Stimulated activated CD4-positive, alpha-beta T cell treated with anti-CD3 and anti-CD28 coated beads, TNF-alpha, amount 100 ng/mL, for 24 hours (primary cell): ENCODE measurements at regions not wholly inside any gene's neighbourhood (a gene's known extent, or its start where the extent isn't known, plus 50 kb on each side); places are given as distances from the start of the nearest gene placed in this dataset.
"Not testable (repeated sequence)": the region's sequence is repeated elsewhere in the genome, so short reads cannot be mapped to it uniquely, and the experiment has no call there.

Experiments
- DNase-seq, 3 experiments: peaks; one replicate each; pipeline ENCODE4 v3.0.0-alpha.2; 2020; ENCODE audit warnings: low read depth in 3 of 3

GRCh38 chr10:27344568-27345454 is 104.2 kb upstream of the ACBD5 start:
- DNase-seq = no peak

DNA sequence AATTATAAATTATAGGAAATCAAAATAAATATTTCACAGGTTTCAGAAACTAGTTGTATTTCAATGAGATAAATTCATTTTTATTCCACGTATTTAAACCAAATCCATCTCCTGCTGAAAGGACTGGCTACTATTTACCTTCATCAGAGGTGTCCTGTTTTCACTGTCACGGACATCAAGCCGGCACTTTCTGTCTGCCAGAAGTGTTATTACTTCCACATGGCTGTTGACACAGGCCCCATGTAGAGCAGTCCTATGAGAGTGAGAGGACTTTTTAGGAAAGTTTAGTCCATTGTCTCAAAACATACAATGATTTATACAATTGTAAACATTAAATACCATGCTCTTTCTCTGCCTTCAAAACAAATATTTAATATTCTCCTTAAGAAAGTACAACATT is 100.4 kb upstream of the ACBD5 start:
- no peak for DNase-seq

DNA sequence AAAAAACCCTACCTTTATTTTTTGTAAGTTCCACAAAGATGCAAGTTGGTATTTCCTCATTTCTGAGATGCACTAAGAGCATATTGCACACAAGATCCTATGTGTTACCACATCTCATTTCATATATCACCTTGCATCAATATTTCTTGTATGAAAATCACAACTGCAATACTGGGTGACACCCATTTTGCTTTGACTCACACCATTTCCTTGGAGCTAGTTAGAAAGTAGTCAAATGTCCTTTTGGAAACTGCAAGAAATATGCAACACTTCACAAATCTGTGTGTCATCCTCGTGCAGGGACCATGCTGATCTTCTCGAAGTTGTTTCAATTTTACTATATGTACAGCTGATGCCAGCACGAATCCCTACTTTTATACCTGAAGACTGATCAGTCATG is 94.6 kb upstream of the ACBD5 start:
- DNase-seq = not testable (repeated sequence)

DNA sequence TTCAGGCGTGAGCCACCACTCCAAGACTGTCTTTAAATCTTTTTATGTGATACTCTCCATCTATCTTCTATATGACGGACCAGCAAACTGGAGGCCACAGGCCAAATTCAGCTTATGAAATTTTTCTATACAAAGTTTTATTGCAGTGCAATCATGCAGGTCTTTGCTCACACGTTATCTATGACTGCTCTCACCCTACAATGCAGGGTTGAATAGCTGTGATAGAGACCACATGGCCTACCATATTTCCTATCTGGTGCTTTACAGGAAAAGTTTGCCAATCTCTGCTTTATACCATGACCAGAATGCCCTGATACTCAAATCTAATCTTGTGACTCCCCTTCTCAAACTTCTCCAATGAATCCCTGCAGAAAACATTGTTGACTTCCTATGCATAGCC is 89.5 kb upstream of the ACBD5 start:
- no peak for DNase-seq

DNA sequence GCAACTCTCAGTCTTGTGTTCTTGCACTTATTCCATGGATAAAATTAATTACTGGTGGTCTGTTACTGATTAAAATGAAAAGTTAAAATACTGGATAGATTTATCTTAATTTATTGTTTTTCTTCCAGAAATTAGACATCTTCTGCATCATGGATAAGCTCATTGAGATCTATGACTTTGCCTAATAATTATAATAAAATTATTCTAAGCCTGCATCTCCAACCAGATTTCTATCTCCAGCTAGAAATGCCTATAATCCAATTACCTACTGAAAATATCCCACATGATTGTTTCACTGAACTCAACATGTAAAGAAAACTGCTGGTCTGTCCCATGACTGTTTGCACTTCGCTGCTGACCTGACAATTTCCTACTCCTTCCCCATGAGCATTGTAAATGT is 88.3 kb upstream of the ACBD5 start:
- DNase-seq = no peak

- DNase-seq = not testable (repeated sequence)
These were observed 86.2 kb upstream of the ACBD5 start for GRCh38 chr10:27326748-27327147.

DNA sequence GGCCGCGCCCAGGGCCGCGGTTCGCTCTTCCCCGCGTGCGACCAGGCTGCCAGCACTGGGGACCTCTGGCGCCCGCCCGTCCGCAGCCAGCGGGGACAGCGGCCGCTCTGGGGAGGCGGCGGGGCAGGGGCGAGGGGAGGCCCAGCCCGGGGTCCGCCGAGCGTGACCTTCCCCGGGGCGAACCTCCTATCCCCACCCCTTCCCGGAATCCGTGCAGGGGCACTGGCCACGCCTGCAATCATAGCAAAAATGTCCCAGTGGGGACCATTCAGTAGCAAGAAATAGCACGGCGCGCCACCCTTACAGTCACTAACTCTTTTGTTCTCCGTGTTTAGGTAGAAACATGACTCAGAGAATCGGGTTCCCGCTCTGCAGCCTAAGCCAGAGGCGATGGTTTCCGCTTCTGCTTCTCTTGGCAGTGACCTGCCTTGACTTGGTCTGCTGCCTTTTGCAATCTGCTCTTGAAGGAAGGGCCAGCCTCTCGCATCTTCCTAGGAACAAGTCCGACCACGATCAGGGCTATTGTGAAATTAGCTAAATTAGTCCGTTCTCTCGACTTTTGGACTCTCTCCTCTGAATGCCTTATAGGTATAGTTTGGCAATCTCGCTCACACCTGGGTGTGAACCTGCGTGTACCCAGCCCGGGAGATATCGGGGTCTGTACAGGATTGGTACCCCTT is 79.3 kb upstream of the ACBD5 start:
- peak in 1 of 3 experiments; percentile 38 for DNase-seq

GRCh38 chr10:27319139-27319538 is 78.5 kb upstream of the ACBD5 start:
- not testable (repeated sequence) for DNase-seq

- not testable (repeated sequence) for DNase-seq
These were observed 74.5 kb upstream of the ACBD5 start for GRCh38 chr10:27315082-27315481.

GRCh38 chr10:27313586-27313985 is 73.0 kb upstream of the ACBD5 start:
- DNase-seq = not testable (repeated sequence)

GRCh38 chr10:27312854-27313253 is 72.3 kb upstream of the ACBD5 start:
- DNase-seq = no peak

DNA sequence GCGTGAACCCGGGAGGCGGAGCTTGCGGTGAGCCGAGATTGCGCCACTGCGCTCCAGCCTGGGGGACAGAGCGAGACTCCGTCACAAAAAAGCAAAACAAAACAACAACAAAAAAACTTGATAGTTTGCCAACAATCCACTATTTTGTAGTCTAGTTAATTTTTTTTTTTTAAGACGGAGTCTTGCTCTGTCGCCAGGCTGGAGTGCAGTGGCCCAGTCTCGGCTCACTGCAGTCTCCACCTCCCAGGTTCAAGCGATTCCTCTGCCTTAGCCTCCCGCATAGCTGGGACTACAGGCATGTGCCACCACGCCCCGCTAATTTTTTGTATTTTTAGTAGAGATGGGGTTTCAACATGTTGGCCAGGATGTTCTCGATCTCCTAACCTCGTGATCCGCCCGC is 71.2 kb upstream of the ACBD5 start:
- not testable (repeated sequence) for DNase-seq

DNA sequence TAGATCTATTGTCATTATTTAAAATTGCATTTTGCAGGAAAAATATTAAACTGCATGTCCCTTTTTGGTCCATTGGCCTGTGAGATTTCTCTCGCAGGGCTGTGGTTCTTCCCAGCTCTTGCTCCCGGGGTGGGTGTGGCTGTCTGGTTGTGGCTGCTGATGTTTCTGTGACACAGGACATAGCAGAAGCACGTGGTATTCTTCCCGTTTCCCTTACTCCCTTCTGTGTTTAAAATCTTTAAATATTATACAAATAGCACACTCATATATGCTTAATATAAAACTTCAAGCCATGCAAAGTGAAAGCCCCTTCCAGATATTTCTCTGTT is 57.9 kb upstream of the ACBD5 start:
- not testable (repeated sequence) for DNase-seq

- no peak for DNase-seq
These were observed 57.4 kb upstream of the ACBD5 start for GRCh38 chr10:27297844-27298521.

- not testable (repeated sequence) for DNase-seq
These were observed 55.7 kb upstream of the ACBD5 start for GRCh38 chr10:27296285-27296684.

GRCh38 chr10:27291253-27291895 is 50.8 kb upstream of the ACBD5 start:
- not testable (repeated sequence) for DNase-seq
